Muscle of back (tissue), 3 donors: ENCODE measurements at regions not wholly inside any gene's neighbourhood (a gene's known extent, or its start where the extent isn't known, plus 50 kb on each side); places are given as distances from the start of the nearest gene placed in this dataset.

Source experiments
- DNase-seq, 3 donors: peaks; one replicate each; pipeline versions ENCODE4 v3.0.0 to v3.0.0-alpha.2; 2013

GRCh38 chr17:77566151-77566550, 392.4 kb upstream of the TNRC6C start:
- DNase-seq = no peak

- no peak for DNase-seq
Observed at GRCh38 chr17:77566566-77567138, 391.9 kb upstream of the TNRC6C start.

GRCh38 chr17:77568540-77568939, 390.0 kb upstream of the TNRC6C start:
- DNase-seq = no peak

- no peak for DNase-seq
Observed at GRCh38 chr17:77569846-77570564, 388.5 kb upstream of the TNRC6C start.

GRCh38 chr17:77570565-77570898, 388.0 kb upstream of the TNRC6C start:
- no peak for DNase-seq

GRCh38 chr17:77571155-77571981, 387.1 kb upstream of the TNRC6C start:
- peak; percentile 18 to 65 (median 34) for DNase-seq

GRCh38 chr17:77572065-77572601, 386.4 kb upstream of the TNRC6C start:
- DNase-seq = no peak

- no peak for DNase-seq
Observed at GRCh38 chr17:77572851-77573250, 385.7 kb upstream of the TNRC6C start.

GRCh38 chr17:77577491-77577890, 381.0 kb upstream of the TNRC6C start:
- DNase-seq = no peak

GRCh38 chr17:77579131-77579530, 379.4 kb upstream of the TNRC6C start:
- no peak for DNase-seq

- DNase-seq = no peak
Observed at GRCh38 chr17:77579682-77580081, 378.8 kb upstream of the TNRC6C start.

GRCh38 chr17:77580531-77581270, 377.8 kb upstream of the TNRC6C start:
- DNase-seq = no peak

GRCh38 chr17:77581480-77581879, 377.0 kb upstream of the TNRC6C start:
- DNase-seq = no peak

GRCh38 chr17:77585142-77585860, 373.2 kb upstream of the TNRC6C start:
- DNase-seq = no peak

GRCh38 chr17:77590951-77591735, 367.4 kb upstream of the TNRC6C start:
- no peak for DNase-seq

- DNase-seq = no peak
Observed at GRCh38 chr17:77592106-77592865, 366.2 kb upstream of the TNRC6C start.

- DNase-seq = no peak
Observed at GRCh38 chr17:77593081-77593480, 365.4 kb upstream of the TNRC6C start.

- DNase-seq = no peak
Observed at GRCh38 chr17:77594416-77595209, 363.9 kb upstream of the TNRC6C start.
